ENCODE measurements at regions not wholly inside any gene's neighbourhood (a gene's known extent, or its start where the extent isn't known, plus 50 kb on each side); places are given as distances from the start of the nearest gene placed in this dataset.

- DNase-seq (ENCODE audit: low read depth in 2 of 2), result no peak
- H3K9ac ChIP-seq (ENCODE audit: insufficient read depth, low read length), result no peak overlapping the region
- no peak overlapping the region for H3K4me2 ChIP-seq (ENCODE audit: extremely low read depth, insufficient read depth, low read length)
- peaks cover 7% of the 10 kb centered on the region for H3K27me3 ChIP-seq (ENCODE audit: control insufficient read depth, insufficient read depth, low read length)
- H4K20me1 ChIP-seq (ENCODE audit: control insufficient read depth, extremely low read depth, insufficient read depth, low read length), result no peaks in the 10 kb centered on the region
- H2AFZ ChIP-seq (ENCODE audit: low read length), result no peak overlapping the region
- TF ChIP-seq CTCF (conservative IDR thresholded peaks at IDR 0.05 in 1 of 2, IDR thresholded peaks at IDR 0.05 in 1 of 2; ENCODE audit: low read depth in 1 of 2, low read length in 2 of 2), result no peak
- no peaks in the 10 kb centered on the region for H3K9me3 ChIP-seq (ENCODE audit: control insufficient read depth, insufficient read depth, low read depth, low read length)
- H3K4me1 ChIP-seq (ENCODE audit: control insufficient read depth, extremely low read depth, insufficient read depth, low read length), result no peaks in the 10 kb centered on the region
- H3K36me3 ChIP-seq (ENCODE audit: control insufficient read depth, insufficient read depth, low read length), result no peaks in the 10 kb centered on the region
- no peak overlapping the region for H3K27ac ChIP-seq (ENCODE audit: insufficient read depth, low read length)
- no peak overlapping the region for H3K4me3 ChIP-seq (replicated peaks in 1 of 4; ENCODE audit: control extremely low read depth in 1 of 4, insufficient read depth in 1 of 4, low read depth in 3 of 4, low read length in 4 of 4)
- no peaks in the 10 kb centered on the region for H3K79me2 ChIP-seq (ENCODE audit: control insufficient read depth, insufficient read depth, low read length)
Measured at GRCh38 chr10:77698267-77698931, 60.8 kb upstream of the KCNMA1 start.

- Histone ChIP-seq H3K4me1 (ENCODE audit: control insufficient read depth, extremely low read depth, insufficient read depth, low read length) (no peaks in the 10 kb centered on the region), H3K4me2 (ENCODE audit: extremely low read depth, insufficient read depth, low read length) (no peak overlapping the region), H3K9me3 (ENCODE audit: control insufficient read depth, insufficient read depth, low read depth, low read length) (no peaks in the 10 kb centered on the region), H3K27me3 (ENCODE audit: control insufficient read depth, insufficient read depth, low read length) (peaks cover 9% of the 10 kb centered on the region), H4K20me1 (ENCODE audit: control insufficient read depth, extremely low read depth, insufficient read depth, low read length) (no peaks in the 10 kb centered on the region), H3K9ac (ENCODE audit: insufficient read depth, low read length) (no peak overlapping the region), H2AFZ (ENCODE audit: low read length) (no peak overlapping the region), H3K4me3 (replicated peaks in 1 of 4; ENCODE audit: control extremely low read depth in 1 of 4, insufficient read depth in 1 of 4, low read depth in 3 of 4, low read length in 4 of 4) (no peak overlapping the region), H3K36me3 (ENCODE audit: control insufficient read depth, insufficient read depth, low read length) (no peaks in the 10 kb centered on the region), H3K79me2 (ENCODE audit: control insufficient read depth, insufficient read depth, low read length) (no peaks in the 10 kb centered on the region), H3K27ac (ENCODE audit: insufficient read depth, low read length) (no peak overlapping the region)
- TF ChIP-seq CTCF (conservative IDR thresholded peaks at IDR 0.05 in 1 of 2, IDR thresholded peaks at IDR 0.05 in 1 of 2; ENCODE audit: low read depth in 1 of 2, low read length in 2 of 2) (no peak), EZH2 (IDR thresholded peaks at IDR 0.05; ENCODE audit: low read length, missing control alignments) (no peak)
- DNase-seq (ENCODE audit: low read depth in 2 of 2), result no peak
Measured at GRCh38 chr10:77696584-77696983, 59.0 kb upstream of the KCNMA1 start.

- Histone ChIP-seq H2AFZ (ENCODE audit: low read length) (no peak overlapping the region), H3K79me2 (ENCODE audit: control insufficient read depth, insufficient read depth, low read length) (no peaks in the 10 kb centered on the region), H3K27me3 (ENCODE audit: control insufficient read depth, insufficient read depth, low read length) (peaks cover 18% of the 10 kb centered on the region), H3K36me3 (ENCODE audit: control insufficient read depth, insufficient read depth, low read length) (no peaks in the 10 kb centered on the region), H3K9ac (ENCODE audit: insufficient read depth, low read length) (no peak overlapping the region), H3K4me1 (ENCODE audit: control insufficient read depth, extremely low read depth, insufficient read depth, low read length) (no peaks in the 10 kb centered on the region), H3K4me2 (ENCODE audit: extremely low read depth, insufficient read depth, low read length) (no peak overlapping the region), H3K9me3 (ENCODE audit: control insufficient read depth, insufficient read depth, low read depth, low read length) (no peaks in the 10 kb centered on the region), H3K4me3 (replicated peaks in 1 of 4; ENCODE audit: control extremely low read depth in 1 of 4, insufficient read depth in 1 of 4, low read depth in 3 of 4, low read length in 4 of 4) (no peak overlapping the region), H4K20me1 (ENCODE audit: control insufficient read depth, extremely low read depth, insufficient read depth, low read length) (no peaks in the 10 kb centered on the region), H3K27ac (ENCODE audit: insufficient read depth, low read length) (no peak overlapping the region)
- no peak for DNase-seq (ENCODE audit: low read depth in 2 of 2)
- TF ChIP-seq CTCF (conservative IDR thresholded peaks at IDR 0.05 in 1 of 2, IDR thresholded peaks at IDR 0.05 in 1 of 2; ENCODE audit: low read depth in 1 of 2, low read length in 2 of 2) (no peak), EZH2 (IDR thresholded peaks at IDR 0.05; ENCODE audit: low read length, missing control alignments) (no peak)
Measured at GRCh38 chr10:77695186-77695585, 57.6 kb upstream of the KCNMA1 start.
